Amniotic epithelial cell (primary cell): ENCODE measurements at regions not wholly inside any gene's neighbourhood (a gene's known extent, or its start where the extent isn't known, plus 50 kb on each side); places are given as distances from the start of the nearest gene placed in this dataset.
A peak's percentile ranks its signal among the peaks of the same experiment; 100 is the strongest.

Experiments
- DNase-seq: peaks from one replicate; pipeline ENCODE4 v3.0.0-alpha.2; 2010; ENCODE audit warnings: low read depth

DNA sequence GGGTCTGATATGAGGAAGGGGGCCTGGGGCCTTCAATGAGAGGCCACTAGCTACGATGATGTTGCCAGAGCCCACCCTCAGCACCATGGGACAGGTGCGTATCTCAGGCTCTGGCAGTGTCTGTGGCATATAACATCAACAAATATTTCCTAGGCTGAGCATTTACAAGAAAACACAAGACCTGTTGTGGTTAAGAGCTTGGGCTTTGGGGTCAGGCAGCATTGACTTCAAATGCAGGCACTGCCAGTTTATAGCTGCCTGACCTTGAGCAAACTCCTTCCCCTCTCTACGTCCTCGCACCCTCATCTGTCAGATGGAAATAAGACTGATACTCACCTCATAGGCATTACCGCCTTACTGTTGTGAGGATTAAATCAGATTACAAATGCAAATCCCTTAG lies 156.0 kb downstream of the KATNAL1 start:
- no peak for DNase-seq

DNA sequence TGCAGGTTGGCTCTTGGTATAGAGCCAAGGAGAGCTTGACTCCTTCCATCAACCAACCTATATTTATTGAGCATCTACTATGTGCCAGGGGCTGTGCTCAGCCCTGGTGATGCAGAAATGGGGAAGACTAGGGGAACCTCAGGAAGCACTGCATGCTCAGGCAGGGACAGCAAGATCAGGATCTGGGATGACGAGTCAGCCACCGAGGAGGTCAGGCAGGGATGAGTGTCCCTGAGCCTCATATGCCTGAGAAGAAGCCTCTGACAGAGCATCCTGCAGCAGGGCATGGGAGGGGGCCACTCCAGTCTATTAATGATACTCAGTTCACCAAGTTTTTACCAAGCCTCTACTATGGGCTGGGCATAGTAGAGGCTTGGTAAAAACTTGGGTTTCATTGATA lies 158.1 kb downstream of the KATNAL1 start:
- DNase-seq = no peak

DNA sequence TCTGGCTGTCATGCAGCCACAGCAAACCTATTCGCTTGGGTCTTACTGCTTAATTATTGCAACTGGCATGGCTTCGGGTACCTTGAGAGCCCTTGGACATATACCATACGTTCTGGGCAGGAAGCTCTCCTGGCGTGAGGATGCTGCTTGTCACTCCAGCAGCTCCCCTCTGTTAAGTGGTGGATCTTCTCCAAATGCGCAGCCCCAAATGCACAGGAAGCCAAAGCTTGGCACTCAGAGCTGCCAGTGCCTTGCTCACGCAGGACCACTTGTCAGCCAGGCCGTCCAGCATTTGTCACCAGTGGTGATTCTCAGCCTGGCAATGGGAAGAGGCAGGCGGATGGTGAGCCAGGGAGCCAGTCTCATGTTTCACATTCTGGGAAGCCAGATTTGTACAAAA lies 158.6 kb downstream of the KATNAL1 start:
- no peak for DNase-seq

DNA sequence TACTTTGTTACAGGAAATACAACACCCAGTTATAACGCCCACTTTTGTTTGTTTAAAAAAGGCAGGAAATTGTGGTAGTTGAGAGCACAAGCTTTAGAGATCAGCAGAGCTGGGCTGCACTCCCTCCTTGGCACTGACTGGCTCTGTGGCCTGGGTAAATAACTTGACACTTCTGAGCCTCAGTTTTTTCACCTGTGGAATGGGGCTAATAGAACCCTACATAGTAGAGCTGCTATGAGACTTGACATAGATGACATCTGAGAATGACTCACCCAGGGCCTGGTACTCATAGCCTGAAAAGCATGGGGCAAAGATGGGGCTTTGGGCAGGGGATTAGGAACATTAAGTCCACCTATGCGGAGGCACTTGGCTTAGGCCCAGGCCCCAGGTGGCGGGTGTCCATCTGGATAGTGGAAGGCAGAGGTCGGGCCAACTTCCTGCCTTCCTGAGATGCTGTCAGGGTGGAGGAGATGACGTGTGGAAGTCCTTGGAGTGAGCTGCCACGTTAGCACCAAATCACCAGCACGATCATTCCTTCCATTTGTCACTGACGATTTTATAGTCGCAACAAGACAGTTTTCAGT lies 159.1 kb downstream of the KATNAL1 start:
- no peak for DNase-seq

DNA sequence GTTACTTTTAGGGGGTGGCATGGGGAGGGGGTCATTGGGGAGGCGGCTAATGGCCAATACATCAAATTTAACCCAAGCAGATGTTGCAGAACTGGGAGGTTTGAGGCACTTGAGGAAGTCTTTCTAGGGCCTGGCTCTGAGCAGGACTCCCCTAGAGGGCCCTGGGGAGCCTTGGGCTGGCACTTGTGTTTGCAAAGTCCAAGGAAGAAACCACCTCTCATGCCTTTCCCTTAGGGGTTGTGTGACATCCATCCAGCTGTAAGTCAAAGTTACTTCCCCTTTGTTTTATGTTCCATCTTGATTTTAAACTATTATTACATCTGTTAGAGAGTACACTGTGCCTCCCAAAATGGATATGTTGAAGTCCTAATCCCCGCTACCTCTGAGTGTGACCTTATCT lies 159.9 kb downstream of the KATNAL1 start:
- DNase-seq = no peak

DNA sequence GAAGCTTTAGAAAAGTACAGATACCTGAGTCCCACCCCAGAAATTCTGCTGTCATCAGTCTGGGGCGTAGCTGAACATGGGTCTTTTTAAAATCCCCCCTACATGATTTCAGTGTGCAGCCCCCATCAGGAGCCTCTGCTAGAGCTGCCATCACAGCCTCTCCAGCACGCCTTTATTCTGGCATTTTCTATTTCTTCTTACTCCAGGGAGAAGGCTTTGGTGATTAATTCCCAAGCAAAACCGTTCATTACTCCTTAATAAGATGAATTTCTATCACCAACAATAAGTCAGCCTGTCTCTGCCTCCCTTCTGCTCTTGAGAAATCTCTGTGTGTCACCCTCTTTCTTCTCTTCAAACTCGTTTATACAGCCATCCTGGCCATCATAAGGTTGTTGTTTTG lies 160.3 kb downstream of the KATNAL1 start:
- DNase-seq = peak; percentile 36

DNA sequence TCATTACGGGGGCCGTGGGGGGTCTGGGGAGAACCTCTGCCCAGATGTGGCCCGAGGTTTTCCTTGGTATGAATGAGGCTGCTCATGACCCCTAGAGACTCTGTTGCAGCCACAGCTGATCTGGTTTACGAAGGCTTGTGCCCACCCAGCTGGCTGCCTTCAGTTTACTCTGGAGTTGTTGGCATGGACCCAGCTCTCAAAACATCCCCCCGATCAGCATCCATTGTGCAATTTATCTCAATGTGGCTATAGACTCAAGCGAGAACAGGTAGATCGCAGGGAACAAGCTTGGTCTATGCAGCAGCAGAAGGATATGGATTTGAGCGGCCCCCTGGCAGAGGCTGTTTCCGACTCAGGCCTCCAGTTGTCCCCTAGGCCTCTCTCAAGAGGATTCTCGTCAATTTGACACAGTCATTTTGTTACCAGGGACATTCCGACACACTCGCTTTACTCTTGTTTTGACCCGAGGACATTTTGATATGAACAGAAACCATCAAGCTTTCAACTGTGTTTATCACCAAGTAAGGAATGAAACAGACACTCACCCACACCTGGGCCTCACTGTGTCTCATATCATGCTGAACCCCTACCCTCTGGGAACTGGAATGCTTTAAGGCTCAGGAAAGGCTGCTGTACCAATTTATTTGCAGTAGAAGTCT lies 161.5 kb downstream of the KATNAL1 start:
- DNase-seq = no peak

DNA sequence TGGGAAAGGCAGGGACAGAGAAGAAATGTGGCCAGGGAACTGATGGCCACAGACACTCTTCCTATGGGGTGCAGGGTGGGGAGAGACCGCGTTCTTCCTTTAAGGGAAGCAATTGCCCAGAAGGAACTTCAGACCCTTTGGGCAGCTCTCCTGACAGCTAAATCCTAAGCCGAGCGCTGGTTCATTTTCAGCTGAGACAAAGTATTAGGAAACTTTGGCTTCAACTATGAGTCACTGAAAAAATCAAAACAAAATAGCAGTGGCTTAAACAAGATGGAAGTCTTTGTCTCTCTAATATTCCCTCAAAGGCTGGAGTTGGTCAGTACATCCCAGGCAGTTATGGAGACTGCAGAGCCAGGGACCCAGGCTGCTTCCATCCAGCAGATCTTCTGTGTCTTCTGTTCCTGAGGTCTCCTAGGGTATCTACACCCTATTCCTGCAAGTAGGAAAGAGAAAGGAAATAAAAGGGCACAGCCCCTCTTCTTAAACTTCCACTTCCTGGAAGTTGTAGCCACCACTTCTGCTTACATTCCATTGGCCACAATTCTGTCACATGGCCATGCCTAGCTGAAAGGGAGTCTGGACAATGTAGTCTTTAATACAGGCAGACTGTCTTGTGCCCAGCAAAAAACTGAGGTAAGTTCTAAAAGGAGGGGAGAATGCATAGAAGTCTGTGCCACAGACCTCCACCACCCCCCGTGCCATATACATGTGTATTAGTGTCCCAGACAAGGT lies 163.5 kb downstream of the KATNAL1 start:
- DNase-seq = peak; percentile 80

DNA sequence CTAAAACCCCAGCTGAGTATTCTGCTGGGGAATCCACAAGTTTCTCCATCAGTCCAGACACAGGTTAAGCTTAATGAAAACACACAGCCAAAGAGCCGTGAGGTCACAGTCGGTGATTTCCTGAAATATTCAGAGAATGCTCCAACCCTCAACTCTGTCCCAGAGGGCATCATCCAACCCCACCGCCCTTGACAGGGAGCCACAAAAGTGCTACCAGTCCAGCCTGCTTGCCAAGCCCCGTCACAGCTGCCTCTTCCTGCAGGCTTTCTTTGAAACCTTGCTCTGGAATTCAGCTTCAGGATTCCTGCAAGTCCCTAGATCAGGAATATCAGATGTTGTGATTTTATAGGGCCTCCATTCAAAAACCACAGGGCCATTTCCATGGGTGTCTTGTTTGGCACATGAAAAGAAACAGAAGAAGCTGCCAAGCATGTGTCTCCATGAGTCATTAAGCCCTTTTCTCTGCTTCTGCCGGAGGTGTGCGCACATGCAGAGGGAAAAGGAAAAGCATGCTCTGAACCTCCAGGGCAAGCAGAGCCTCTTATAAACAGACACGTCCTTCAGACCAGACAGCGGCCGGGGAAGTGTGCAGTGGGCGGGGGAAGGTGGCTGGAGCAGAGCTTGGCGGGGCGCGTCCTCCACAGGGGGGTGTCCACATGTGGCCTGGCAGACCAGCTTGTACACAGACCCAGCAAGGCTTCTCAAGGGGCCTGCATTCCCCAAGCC lies 164.7 kb downstream of the KATNAL1 start:
- peak; percentile 97 for DNase-seq

DNA sequence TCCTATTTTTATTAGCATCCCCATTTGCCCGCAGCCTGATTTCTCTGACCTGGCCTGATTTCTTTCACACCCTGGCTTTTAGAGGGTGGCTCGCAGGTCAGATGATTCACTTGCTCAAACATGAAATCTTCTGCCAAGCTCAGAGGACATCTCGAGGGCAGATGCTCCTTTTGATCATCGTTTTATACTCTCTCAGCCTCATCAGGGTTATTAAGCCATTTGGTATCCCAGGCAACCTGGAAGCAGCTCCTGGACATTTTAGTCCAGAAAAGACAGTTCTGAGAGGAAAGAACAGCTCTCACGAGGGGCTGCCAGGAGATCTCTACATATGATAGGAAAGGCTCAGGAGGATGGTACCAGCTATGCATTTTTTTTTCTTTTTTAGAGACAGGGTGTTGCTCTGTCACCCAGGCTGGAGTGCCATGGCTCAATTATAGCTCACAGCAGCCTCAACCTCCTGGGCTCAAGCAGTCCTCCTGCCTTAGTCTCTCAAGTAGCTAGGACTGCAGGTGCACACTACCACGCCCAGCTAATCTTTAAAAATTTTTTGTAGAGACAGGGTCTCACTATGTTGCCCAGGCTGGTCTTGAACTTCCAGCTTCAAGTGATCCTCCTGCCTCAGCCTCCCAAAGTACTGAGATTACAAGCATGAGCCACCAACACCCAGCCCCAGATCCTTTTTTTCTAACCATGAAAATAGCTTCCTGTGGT lies 165.4 kb downstream of the KATNAL1 start:
- DNase-seq = no peak

DNA sequence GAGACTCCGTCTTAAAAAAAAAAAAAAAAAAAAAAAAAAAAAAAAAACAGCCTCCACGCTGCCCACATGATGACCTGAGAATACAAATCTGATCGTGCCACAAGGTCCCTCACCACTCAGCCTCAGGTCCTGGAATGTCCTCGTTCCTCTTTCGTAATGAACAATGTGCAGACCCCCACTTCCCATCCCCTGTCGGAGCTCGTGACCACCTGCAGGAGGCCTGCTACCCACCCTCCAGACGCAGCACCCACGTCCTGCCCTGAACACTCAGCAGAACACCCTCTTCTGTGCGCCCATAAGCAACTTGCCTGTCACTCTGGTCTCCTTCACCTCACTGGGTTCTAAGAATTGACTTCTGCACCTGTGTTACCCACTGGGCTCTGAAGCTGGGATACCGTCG lies 166.4 kb downstream of the KATNAL1 start:
- DNase-seq = no peak

DNA sequence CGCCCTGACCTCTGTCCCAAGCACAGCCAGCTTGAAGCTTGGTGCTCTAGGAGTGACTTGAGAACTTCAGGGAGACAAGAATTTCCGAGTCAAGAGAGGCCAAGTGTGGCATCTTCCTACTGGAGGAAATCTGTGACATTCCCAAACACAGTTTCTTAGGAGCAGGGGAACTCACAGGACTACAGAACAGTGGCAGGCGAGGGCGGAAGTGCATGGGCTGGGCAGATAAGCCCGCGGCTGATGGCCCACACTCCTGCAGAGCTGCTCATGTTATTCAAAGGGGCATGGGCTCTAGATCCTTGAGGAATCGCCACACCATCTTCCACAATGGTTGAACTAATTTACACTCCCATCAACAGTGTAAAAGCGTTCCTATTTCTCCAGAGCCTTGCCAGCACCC lies 168.8 kb downstream of the KATNAL1 start:
- DNase-seq = no peak

DNA sequence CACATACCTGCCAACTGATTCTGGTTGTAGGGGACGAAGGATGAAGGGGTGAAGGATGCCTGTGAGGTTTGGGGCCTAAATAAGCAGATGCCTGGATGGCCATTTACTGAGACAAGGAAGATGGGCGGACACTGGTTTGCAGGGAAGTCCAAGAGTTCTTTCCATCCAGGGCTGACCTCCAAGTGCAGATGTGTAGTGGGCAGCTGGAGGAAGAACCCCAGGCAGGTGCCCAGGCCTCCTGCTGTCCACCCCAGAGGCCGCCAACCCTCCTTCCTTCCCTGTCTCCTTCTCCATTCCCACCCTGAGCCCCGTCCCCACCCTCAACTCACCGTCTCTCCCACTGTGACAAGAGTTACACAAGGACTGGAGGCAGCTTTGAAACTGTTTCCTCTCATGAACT lies 171.5 kb downstream of the KATNAL1 start:
- DNase-seq = no peak

DNA sequence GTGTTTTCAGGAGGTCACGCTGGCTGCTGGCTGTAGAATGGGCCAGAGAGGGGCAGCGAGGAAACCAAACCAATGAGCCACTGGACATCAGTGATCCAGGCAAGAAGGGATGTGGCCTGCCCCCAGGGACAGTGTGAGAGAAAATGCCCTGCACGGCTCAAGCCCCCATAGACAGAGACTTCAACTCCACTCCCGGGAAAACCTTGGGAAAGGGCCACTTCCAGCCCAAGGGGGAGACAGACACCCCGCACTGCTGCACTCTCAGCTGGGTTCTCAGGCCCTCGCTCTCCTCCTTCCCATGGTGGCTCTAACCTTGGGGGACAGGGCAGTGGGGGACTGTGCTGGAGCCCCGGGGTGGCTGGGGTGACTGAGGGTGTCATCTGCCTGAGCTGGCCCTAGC lies 172.0 kb downstream of the KATNAL1 start:
- no peak for DNase-seq

DNA sequence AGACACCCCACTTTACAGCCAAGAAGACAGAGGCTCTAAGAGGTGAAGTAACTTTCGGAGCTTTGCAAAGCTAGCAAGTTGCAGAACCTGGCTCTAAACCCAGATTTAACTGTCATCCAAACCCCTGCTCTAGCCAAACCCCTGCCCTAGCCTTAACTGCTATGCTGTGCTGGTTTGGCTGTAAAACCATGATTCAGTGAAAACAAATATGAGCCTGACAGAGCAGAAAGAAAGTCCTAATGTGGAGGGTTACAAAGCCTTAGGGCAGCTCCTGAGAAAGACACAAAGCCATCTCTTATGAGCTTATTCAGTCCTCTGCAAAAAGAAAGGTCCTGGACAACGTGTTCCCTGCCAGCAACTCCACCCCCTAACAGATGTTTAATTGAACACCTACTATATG lies 172.8 kb downstream of the KATNAL1 start:
- no peak for DNase-seq

DNA sequence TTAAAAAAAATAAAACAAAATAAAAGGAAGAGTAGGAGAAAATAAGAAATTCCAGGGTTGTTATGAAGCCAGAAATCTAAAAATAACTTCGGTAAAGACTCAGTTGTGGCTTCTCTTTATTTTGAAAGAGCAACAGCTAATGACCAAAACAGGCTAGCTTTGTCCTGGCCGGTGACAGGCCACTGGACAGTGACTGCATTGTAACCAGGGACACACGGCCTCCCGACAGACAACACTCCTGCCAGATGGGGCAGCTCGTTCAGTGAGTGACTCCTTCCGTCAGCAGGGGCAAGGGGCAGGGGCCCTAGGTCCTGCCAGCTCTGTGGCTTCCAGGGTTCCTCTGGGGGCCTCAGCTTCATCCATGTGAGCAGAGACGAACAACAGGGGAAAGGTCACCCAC lies 173.4 kb downstream of the KATNAL1 start:
- no peak for DNase-seq

DNA sequence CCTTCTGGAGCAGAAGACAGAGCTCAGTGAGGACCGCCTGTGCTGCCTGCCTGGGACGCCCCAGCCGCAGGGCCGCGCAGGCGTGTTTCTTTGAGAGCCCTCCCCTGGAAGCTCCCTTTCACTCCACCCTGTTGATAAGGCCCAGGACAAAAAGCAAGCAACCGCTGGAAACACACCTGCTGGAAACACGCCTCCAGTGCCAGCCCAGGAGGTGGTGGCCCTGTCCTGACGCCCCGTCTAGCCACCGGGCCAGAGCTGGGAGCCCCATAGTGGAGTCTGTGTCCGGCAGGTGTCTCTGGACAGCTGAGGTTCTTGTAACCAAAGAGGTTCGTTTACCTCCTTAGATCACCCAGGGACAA lies 173.8 kb downstream of the KATNAL1 start:
- DNase-seq = no peak

DNA sequence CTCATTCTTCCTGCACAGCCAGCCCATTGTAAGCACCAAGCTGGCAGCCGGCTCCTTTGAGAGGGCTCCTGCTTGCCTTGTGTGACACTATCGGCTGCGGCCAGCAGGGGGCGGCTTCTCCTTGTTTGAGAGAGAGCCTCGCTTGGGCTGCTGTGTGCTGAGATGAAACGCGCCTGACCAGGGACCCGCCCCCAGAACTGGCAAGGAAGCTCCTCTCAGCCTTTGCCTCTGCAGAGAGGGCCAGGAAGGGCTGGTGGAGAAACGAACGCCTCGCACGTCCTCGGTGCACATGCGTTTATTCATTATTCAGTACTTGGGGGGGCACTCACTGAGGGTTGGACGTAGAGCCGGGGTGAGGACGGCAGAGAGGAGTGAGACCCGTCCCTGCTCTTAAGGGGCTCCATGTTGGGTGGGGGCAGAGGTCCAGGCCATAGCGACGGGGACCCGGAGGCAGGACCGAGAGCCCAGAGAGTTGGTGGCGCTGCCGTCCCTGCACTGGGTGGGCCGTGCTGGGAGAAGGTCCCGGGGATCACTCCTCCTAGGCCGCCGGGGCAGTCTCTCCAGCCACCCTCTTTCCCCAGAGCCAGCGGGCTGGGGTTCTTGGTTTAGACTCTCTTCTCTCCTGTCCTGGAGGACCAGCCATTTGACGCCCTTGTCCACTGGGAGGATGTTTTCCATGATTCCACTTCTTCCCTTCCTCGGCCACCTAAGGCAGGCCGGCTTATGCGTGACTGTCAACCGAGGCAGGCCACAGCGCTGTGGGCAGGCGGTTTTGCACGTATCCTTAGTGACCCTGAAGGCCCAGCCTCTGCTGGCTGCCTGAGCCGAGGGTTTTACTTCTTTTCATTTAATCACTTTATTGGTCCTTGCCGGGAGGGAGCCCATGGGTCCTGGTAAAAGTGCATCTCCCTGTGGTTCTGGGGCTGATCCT lies 174.5 kb downstream of the KATNAL1 start:
- DNase-seq = peak; percentile 85

DNA sequence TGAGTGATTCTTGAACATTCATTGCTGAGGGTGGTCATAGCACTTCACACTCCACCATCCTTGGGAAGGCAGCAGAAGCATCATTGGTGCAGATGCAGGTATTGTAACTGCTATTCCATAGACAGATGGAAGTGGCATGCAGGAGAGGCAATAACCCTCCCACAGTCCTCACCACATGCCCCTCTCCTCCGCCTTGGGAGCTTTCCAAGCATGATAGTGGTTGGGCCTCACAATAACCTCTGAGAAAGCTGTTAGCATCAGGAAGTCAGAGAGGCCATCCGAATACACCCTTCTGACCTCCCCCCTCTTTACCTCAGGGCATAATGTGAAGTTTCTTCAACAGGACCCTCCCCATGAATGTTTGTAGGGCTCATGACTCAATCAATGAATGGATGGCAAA lies 177.9 kb downstream of the KATNAL1 start:
- DNase-seq = peak; percentile 70

DNA sequence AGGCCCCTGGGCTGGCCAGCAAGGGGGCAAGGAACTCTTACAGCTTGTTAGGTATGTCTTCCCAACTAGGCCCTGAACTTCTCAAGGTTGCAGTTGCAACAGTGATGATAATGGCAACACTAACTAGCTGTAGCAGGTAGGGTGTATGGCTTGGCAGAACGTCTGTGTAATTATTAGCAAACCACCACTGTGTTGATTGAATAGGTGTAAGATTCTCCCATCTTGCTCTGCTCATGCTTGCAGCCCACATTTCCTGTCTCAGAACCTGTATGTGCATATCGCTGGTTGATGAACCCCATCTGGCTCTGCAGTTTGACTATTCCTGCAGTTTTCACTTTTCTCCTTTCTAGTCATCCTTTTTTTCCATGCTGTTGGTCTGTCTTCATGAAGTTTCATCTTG lies 178.8 kb downstream of the KATNAL1 start:
- no peak for DNase-seq

DNA sequence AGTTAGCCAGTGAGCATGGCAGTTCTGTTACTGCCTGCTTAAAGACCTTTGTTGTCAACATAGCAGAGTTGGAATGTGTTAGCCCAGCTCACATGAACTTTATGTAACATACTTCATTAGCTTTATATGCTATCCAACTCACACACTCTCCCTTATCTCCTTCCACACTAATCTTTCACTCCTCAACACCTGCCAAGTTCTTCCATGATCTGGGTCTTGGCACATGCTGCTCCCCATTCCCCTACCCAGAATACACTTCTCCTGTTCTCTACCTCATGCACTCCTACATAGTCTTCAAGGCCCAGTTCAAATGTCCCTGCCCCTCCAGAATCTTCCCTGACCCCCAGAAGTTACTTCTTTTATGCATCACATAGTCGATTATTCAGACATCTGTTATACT lies 179.3 kb downstream of the KATNAL1 start:
- DNase-seq = peak; percentile 57
